Activated CD8-positive, alpha-beta memory T cell treated with anti-CD3 and anti-CD28 coated beads, Interleukin-2, amount 50 U/mL, for 4 hours (primary cell): ENCODE measurements at regions not wholly inside any gene's neighbourhood (a gene's known extent, or its start where the extent isn't known, plus 50 kb on each side); places are given as distances from the start of the nearest gene placed in this dataset.
A peak's percentile ranks its signal among the peaks of the same experiment; 100 is the strongest.
"Not testable (repeated sequence)": the region's sequence is repeated elsewhere in the genome, so short reads cannot be mapped to it uniquely, and the experiment has no call there.

Experiments
- DNase-seq: peaks from one replicate; pipeline ENCODE4 v3.0.0-alpha.2; 2020

- not testable (repeated sequence) for DNase-seq
Measured at GRCh38 chr3:15993660-15994059, 180.8 kb upstream of the GALNT15 start.

- not testable (repeated sequence) for DNase-seq
Measured at GRCh38 chr3:15996496-15996895, 178.0 kb upstream of the GALNT15 start.

- no peak for DNase-seq
Measured at GRCh38 chr3:15997274-15997943, 177.1 kb upstream of the GALNT15 start.

- no peak for DNase-seq
Measured at GRCh38 chr3:15998911-15999310, 175.6 kb upstream of the GALNT15 start.

- DNase-seq, result no peak
Measured at GRCh38 chr3:16004812-16005211, 169.7 kb upstream of the GALNT15 start.

- DNase-seq, result no peak
Measured at GRCh38 chr3:16011376-16011775, 163.1 kb upstream of the GALNT15 start.

GRCh38 chr3:16012086-16012485 is 162.4 kb upstream of the GALNT15 start:
- DNase-seq, result no peak

GRCh38 chr3:16013568-16013967 is 160.9 kb upstream of the GALNT15 start:
- no peak for DNase-seq

- DNase-seq, result not testable (repeated sequence)
Measured at GRCh38 chr3:16021801-16022200, 152.7 kb upstream of the GALNT15 start.

- not testable (repeated sequence) for DNase-seq
Measured at GRCh38 chr3:16023881-16024280, 150.6 kb upstream of the GALNT15 start.

- no peak for DNase-seq
Measured at GRCh38 chr3:16024548-16024947, 149.9 kb upstream of the GALNT15 start.

- DNase-seq, result no peak
Measured at GRCh38 chr3:16026753-16027152, 147.7 kb upstream of the GALNT15 start.

GRCh38 chr3:16028604-16029003 is 145.9 kb upstream of the GALNT15 start:
- no peak for DNase-seq

- no peak for DNase-seq
Measured at GRCh38 chr3:16030342-16030741, 144.1 kb upstream of the GALNT15 start.

GRCh38 chr3:16031434-16031833 is 143.0 kb upstream of the GALNT15 start:
- DNase-seq, result no peak

GRCh38 chr3:16033889-16034687 is 140.4 kb upstream of the GALNT15 start:
- DNase-seq, result no peak

- no peak for DNase-seq
Measured at GRCh38 chr3:16040991-16041390, 133.5 kb upstream of the GALNT15 start.

- DNase-seq, result peak; percentile 22
Measured at GRCh38 chr3:16048435-16049318, 125.8 kb upstream of the GALNT15 start.

GRCh38 chr3:16050641-16051467 is 123.6 kb upstream of the GALNT15 start:
- no peak for DNase-seq

GRCh38 chr3:16051691-16052090 is 122.8 kb upstream of the GALNT15 start:
- DNase-seq, result no peak

- DNase-seq, result no peak
Measured at GRCh38 chr3:16052964-16053363, 121.5 kb upstream of the GALNT15 start.

GRCh38 chr3:16053794-16054193 is 120.7 kb upstream of the GALNT15 start:
- DNase-seq, result no peak
